HG02678 (cell line): ENCODE measurements at regions not wholly inside any gene's neighbourhood (a gene's known extent, or its start where the extent isn't known, plus 50 kb on each side); places are given as distances from the start of the nearest gene placed in this dataset.
"Not testable (repeated sequence)": the region's sequence is repeated elsewhere in the genome, so short reads cannot be mapped to it uniquely, and the experiment has no call there.

Experiments
- ATAC-seq: cut with Tn5 transposase; IDR thresholded peaks from one replicate; pipeline ENCODE4 v1.9.1; 2021; ENCODE audit warnings: mild to moderate bottlenecking, moderate library complexity; ENCODE audit not compliant: unreplicated experiment

DNA sequence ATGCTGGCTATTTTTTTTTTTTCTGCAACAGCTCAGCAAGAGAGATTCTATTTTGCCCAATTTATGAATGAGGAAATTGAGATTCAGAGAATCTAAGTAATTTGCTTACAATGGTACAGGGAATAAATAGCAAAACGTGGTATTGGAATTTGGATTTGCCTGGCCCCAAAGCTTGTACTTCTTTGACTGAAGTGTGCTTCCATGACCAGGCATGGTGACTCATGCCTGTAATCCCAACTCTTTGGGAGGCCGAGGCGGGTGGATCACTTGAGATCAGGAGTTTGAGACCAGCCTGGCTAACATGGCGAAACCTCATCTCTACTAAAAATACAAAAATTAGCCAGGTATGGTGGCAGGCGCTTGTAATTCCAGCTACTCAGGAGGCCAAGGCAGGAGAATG is 591.1 kb downstream of the CSNK1G3 start:
- not testable (repeated sequence) for ATAC-seq

DNA sequence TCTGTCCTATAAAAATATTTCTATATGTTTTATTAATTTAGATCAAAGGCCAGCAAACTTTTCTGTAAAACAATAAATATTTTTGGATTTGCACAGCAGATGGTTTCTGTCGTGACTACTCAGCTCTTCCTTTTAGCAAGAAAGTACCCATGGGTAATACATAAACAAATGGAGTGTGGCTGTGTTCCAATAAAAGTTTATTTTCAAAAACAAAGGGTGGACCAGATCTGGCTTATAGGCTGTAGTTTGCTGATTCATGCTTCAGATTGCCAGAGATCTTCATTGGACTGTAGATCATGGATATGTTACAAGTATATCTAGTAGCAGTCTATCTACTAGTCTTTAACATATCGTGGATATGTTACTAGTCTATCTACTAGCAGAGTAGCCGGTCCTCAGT is 590.5 kb downstream of the CSNK1G3 start:
- ATAC-seq = no peak

DNA sequence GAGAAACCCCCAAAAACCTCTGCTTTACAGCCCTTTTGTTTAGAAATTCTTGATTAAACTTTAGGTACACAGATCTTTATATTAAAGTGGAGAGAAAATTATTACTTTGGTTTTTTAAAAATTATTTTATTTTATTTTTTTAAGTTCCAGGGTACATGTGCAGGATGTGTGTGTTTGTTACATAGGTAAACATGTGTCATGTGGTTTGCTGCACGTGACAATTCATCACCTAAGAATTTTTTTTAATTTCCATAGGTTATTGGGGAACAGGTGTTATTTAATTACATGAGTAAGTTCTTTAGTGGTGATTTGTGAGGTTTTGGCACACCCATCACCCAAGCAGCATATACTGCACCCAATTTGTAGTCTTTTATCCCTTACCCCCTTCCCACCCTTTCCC is 581.7 kb downstream of the CSNK1G3 start:
- ATAC-seq = no peak

DNA sequence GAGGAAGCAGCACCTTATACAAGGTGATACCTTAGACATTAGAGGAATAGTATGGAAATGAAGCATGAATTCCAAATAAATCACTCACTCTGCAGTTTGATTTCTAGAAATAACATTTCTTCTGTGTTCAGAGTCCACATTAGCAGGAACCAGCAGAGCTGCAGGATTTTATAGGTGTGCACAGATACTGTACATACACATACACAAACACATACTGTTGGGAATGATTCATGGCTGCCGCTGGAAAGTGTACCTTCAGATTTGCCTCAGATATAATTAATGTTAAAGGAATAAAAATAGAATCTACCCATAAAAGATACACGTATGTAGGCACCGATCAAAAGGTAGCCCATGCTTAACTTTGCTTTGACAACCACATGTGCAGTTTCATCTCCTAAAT is 578.1 kb downstream of the CSNK1G3 start:
- no peak for ATAC-seq

DNA sequence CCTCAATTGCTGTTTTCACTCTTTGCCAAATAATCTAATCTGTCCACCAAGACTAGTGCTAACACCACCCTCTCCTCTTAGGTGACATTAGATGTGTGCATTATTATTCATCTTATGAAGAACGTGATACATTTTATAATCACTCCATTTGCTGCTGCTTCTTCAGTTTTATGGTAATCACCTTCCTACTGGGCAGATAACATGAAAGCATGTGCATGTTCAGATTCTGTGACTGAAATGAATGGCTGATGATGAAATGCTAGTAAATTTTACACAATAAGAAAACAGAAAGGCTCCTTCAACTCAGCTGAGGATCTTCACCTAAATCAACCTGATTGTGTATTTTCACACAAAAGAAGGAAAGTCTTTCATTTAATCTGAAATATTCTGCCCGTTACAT is 577.6 kb downstream of the CSNK1G3 start:
- ATAC-seq = no peak

DNA sequence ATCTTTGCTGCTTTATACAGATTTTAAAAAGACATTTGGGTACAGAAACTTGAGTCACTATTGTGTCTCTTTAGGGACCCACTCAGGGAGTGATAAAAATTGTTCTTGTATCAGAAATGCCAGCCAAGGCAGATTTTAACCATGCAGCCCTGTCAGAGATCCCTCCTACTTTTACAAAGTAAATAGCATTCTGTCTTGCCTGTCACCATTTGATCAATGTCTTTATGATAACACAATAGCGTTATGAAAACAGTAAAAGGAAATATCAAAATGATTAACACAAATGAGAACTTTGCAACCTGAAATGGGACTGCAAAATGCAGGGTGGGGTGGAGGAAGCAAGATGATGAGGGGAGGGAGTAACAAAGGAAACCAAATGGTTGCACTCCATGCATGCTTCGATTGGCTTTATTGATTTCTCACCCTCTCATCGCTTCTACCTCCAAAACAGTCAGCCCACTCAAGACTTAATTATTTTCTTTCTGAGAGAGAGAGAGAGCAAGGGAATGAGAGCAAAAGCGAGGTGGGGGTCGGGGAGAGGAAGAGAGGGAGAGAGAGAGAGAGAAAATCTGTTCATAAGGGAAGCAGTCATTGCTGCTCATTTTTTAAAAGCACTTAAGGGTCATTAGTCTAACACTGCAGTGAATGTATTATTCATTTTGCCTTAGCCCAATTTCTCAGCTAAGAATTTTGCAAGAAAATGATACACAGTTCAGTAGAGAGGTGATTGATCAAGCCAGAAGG is 576.5 kb downstream of the CSNK1G3 start:
- ATAC-seq = no peak

DNA sequence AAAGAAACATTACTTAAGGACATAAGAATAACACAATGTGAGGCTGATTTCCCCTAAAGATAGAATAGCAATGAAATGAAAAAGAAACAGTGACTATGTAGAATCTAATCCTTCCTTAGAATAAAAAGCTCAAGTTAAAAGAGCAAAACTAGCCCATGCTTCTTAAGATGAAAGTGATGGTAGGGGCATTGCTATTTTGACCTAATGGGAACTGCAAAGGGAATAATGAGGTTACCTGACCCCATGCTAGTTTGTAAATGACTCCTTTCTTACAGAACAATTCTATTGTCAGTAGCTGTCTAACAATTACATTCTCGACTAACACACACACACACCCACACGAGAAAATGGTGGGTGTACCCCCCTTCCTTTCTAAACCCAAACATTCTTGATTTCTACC is 575.8 kb downstream of the CSNK1G3 start:
- no peak for ATAC-seq

DNA sequence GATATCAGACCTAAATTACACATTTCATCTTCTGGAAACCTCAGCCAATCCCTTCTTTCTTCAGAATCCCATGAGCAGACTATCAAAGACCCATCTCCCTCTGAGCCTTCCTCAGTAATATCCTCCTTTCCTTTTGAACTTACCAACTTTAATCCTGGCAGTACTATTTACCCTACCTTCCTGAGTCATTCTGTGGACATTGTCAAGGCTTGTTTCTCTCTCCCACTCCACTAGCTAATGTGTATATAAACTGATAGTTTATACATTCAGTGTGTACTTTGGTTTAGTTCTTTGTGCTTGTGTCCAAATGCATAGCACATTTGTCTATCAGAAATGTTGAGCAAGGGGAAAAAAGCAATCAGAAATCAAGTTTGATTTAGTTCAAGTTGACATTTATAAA is 568.3 kb downstream of the CSNK1G3 start:
- no peak for ATAC-seq

DNA sequence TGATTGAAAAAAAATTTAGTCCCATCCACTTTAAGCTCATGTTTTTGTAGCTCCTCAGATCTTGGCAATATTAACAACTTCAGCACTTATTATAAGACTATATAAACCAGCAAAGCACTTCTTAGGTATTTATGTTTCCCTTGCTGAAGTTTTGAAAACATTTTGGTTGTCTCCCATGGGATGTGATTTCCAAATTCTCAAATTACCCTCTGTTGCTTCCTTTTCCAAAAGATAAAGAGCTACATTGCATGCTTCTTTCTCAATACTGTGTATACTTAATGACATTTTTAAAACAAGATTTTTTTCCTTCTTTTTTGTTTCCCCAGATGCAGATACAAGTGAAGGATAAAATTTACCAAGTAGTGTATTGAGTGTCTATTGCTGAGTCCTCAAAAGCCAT is 567.1 kb downstream of the CSNK1G3 start:
- no peak for ATAC-seq

DNA sequence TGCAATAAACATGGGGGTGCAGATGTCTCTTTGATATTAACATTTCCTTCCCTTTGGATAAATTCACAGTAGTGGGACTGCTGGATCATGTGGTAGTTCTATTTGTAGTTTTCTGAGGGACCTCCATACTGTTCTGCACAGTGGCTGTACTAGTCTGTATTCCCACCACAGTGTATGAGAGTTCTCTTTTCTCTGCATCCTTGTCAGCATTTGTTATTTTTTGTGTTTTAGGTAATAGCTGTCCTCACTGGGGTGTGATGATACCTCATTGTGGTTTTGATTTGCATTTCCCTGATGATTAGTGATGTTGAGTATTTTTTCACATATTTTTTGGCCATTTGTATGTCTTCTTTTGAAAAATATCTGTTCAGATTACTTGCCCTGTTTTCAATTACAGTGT is 562.5 kb downstream of the CSNK1G3 start:
- ATAC-seq = no peak

DNA sequence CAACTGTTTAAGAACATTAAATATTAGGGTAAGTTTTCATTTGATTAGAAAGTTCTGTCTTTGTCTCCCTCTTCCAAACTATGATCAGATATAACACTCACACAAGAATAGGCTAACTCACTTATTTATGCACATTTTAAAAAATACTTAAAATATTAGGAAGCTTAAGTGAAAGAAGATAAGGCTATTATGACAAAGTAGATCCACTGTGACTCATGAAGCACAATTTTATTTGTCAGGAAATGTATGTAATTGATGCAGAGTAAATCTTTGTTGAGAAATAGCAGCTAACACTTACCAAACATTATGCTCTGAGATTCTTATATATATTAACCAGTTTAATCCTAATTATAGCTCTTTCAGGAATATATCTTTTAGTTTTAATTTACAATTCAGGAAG is 560.6 kb downstream of the CSNK1G3 start:
- ATAC-seq = no peak

DNA sequence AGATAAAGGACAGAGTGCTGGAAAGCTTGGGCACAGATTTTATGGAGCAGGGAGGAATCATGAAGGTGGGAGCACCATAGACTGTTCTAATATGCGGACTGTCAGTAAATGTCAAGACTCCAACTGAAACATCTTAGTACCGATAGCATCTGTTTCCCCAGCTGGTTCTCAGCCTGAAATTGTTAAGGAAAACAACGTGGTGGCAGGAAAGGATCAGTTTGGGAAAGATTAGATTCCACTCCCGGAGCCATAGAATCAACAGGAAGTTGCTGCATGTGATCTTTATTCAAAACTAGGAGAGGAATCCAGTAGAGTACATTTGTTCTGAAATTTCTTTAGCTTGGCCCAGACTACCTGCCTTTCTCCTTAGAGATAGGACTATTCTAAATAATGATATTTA is 559.1 kb downstream of the CSNK1G3 start:
- ATAC-seq = no peak

DNA sequence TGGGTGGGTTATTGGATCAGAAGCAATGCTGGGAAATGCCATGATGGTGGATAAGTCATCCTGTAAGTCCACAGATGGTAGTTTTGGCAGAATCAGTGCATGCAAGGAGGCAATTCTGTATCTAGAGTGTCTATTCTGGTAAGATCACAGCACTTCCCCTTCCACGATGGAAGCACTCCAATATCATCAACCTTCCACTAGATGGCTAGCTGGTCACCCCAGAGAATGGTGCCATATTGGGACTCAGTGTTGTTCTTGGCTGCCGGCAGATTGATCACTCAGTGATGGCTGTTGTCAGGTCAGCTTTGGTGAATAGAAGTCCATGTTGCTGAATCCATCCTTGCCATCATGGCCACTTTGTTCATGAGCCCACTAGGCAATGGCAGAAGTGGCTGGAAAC is 553.5 kb downstream of the CSNK1G3 start:
- no peak for ATAC-seq

DNA sequence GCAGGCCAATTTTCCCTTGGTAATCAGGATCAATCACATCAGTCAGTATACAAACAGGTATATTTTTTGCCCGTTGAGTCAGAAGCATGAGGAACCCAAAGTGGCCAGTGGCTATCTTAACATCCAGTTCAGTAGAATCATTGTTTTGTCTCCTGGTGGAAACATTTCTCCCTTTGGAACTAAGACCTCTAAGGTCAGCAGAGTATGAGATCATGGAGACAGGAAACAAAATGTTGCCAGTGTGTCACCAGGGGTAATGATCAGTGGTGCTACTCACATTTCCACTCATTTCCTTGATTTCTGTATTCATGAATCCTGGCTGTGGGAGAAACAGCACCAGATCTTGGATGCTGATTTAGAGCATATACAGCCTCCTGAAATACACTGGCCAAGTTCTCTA is 553.0 kb downstream of the CSNK1G3 start:
- ATAC-seq = no peak

DNA sequence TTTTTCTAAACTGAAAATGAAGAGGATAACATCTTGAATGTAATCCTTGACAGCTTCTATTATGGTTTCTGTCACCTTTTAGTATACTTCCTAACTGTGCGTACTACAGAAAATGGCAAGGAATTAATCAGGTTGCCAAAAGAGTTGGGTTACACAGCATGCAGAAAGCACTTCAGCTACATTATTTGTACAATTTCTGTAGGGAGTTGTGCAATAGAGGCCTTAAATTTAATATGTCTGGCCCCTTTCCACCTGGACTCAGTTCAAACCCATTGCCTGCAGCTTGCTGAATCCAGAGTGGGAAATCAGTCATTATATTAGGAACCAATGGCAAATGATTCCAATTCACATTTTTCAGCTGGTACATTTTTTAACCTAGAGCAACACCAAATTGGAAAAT is 549.7 kb downstream of the CSNK1G3 start:
- ATAC-seq = no peak

DNA sequence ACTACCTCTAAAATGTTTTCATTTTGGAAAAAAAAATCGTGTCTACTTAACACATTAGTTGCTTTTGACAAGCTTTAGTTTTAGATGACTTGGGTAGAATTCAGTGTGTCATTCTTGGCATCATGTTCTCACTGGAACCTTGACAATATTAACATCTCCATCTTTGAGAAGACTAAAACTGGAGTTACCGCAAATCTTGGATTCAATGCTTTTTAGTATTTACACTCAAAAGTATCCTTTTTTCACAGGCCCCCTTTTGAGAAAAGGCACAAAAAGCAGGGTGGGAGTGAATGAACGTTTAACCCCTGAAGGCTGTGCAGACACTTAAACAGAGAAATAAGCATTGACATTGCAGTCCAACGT is 549.1 kb downstream of the CSNK1G3 start:
- no peak for ATAC-seq

DNA sequence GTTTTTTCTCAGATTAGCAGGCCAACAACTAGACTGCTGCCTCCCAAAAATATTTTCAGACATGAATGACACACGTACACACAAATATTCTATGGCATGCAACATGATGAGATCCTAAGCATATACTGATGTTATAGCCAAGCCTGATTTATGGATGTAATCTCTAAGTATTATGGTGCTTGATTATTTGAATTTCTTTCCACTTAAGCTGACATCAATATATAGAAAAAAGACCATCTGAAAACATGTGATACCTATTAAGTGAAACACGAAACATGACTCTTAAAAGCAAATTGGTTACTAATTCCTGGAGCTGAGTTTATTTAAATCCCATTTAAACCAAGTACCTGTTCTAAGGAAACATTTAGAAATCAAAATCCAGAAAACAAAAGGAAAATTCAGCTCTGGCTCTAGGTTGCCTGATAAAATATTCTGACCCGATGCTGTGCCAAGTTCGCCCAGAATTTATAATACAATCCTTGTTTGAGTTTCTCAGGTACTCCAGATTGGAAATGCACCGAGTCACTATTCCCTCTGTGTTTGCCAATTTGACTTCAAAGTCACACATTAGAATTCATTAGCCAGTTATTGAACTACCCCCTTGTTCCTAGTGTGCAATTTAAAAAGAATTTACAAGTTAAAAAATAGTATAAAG is 548.6 kb downstream of the CSNK1G3 start:
- ATAC-seq = no peak

DNA sequence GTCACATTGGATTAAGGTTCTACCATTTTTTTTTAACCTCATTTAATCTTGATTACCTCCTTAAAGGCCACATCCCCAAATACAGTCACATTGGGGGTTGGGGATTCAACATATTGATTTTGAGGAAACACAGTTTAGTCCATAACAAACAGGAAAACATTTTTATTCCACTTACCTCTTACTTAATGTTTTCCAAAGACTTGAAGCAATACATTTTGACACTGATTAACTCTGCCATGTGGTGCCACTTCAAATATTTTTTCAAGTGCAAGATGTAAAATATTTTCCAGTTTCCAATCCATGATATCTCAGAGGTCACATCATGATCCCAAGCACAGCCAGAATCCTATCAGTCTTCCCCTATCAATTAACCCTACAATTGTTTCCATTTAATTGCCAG is 548.0 kb downstream of the CSNK1G3 start:
- ATAC-seq = no peak

DNA sequence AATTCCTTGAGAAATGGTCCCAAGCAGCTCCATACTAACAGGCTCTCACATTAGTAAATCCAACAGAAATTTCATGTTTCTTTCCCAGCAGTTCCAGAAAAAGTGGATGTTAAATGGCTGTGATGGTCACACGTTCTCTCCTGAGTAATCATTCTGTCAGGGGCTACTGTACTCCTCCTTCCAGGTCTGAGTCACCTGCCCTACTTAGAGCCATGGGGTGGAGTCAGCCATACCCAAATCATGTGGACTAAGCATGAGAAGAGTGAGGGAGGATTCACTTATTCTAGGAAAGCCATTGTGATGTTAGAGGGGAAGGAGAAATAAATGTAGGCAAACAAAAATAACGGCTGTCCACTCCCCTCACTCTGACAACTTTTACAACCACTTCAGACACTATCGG is 547.2 kb downstream of the CSNK1G3 start:
- no peak for ATAC-seq

DNA sequence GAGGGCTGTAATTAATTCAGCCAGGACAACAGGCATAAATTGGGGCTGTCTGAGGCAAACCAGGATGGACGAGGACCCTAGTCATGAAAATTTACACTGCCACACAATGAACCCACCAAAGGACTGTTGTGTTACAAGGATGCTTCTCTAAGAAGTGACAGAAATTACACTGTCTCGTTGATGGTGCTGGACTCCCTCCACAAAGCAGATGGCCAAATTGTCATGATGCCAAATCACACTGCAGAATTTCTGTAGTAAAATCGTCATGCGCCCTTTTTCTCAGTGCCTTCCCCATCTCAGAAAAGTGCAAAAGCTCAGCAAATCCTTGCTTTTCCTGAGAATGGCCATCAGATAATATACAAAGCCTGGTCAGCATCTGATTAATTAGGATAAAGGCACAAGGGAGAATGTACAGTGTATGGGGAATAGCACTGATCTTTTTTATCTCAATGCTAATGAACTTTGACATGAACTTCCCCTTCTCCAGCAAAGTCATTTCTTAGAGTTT is 545.8 kb downstream of the CSNK1G3 start:
- ATAC-seq = no peak

DNA sequence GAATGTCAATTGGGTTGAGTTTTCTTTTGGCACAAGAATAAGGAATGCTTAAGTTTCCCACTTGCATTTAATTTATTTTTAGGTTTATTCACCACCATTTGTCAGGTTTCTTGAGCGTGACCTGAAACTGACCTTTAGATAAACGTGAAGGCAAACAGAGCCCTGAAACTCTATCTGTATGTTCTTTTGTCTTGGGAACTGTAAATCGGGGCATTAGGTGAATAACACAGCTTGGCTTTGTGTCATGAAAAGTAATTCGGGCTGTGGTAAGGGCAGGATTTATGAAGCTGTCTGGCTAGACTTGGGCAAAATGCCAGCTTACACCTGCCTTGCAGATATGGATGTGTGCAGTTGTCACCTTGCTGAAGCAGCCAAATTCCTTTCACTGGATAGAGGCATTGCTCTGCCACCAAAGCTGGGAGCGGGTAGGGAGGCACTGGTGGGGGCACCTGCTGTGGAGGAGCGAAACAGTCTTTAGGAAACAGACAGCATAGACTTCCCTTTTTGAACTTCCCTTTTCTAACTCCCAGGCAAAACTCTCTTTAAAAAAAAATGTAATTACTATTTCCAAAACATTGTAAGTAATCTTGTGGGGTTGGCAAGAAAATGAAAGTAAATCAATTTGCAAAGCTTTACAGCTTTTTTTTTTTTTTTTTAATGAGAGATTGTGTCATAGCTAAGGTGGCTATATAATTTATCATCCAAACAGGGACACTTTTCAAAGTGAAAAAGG is 545.2 kb downstream of the CSNK1G3 start:
- ATAC-seq = peak; percentile 64
